A549 (cell line): ENCODE measurements at regions not wholly inside any gene's neighbourhood (a gene's known extent, or its start where the extent isn't known, plus 50 kb on each side); places are given as distances from the start of the nearest gene placed in this dataset.

Experiments used
- CEBPB ChIP-seq, 2 experiments: fragments of >200 bp in 1 of 2; sonication (Bioruptor Twin) in 1 of 2; formaldehyde crosslinking in 1 of 2; IDR thresholded peaks; 2 replicates each; pipeline ENCODE4 v1.6.1; 2012 to 2016
- CTCF ChIP-seq: fragments of >200 bp; sonication (Bioruptor Twin); formaldehyde crosslinking; IDR thresholded peaks from 3 replicates; pipeline ENCODE4 v1.5.1; 2016
- EHMT2 ChIP-seq: fragments of 200-600 bp; sonication (generic); IDR thresholded peaks from 2 replicates; pipeline ENCODE4 v1.6.1; 2016; ENCODE audit warnings: antibody characterized with exemption, low read depth, mild to moderate bottlenecking, moderate library complexity
- ESRRA ChIP-seq: fragments of 150-350 bp; IDR thresholded peaks from 2 replicates; pipeline ENCODE4 v1.6.1; 2014; ENCODE audit warnings: mild to moderate bottlenecking, low read length, borderline replicate concordance
- HOXA7 ChIP-seq: fragments of 250-450 bp; sonication (Bioruptor Pico); IDR thresholded peaks from 2 replicates; pipeline ENCODE4 v1.5.0; 2020; ENCODE audit warnings: mild to moderate bottlenecking, moderate library complexity
- KDM1A ChIP-seq: fragments of 200-600 bp; sonication (generic); IDR thresholded peaks from 2 replicates; pipeline ENCODE4 v1.6.1; 2016; ENCODE audit warnings: low read depth, mild to moderate bottlenecking
- MAX ChIP-seq: IDR thresholded peaks from 2 replicates; pipeline ENCODE4 v1.6.1; 2012
- NFE2L2 ChIP-seq: fragments of 150-350 bp; conservative IDR thresholded peaks from 2 replicates; pipeline ENCODE4 v1.6.1; 2014; ENCODE audit warnings: low read length
- POLR2A ChIP-seq: IDR thresholded peaks from 2 replicates; pipeline ENCODE4 v1.6.1; 2012; ENCODE audit warnings: mild to moderate bottlenecking, low read length
- RNF2 ChIP-seq: fragments of 200-600 bp; sonication (generic); IDR thresholded peaks from 2 replicates; pipeline ENCODE4 v1.6.1; 2016; ENCODE audit warnings: low read depth, mild to moderate bottlenecking, antibody characterized with exemption, moderate library complexity, borderline replicate concordance
- TF ChIP-seq, protein P1 (sequence below): fragments of 200-600 bp; sonication (generic); IDR thresholded peaks from 2 replicates; pipeline ENCODE4 v1.6.1; 2016; ENCODE audit warnings: antibody characterized with exemption, mild to moderate bottlenecking, moderate library complexity
- TF ChIP-seq, protein P2 (sequence below): IDR thresholded peaks from 2 replicates; pipeline ENCODE4 v1.6.1; 2012

DNA sequence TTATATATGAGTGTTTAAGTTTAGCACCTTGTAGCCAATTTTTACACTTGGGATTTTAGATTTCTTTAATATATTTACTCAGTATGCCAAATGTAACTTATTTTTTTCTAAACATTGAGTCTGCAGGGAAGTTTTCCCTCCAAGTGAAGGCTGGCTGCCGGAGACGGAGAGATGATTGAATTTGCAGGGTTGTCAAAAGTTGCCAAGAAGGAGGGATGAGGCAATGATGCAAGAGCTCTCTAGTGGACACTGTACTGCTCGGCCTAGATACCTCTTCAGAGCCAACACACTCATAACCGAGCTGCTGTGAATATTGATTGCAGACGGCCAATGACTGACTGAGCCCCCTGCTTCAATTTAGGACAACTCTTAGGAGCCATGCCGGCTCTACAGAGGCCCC is 318.6 kb upstream of the CASK start:
- TF ChIP-seq CTCF = no peak
- TF ChIP-seq, protein P1, sequence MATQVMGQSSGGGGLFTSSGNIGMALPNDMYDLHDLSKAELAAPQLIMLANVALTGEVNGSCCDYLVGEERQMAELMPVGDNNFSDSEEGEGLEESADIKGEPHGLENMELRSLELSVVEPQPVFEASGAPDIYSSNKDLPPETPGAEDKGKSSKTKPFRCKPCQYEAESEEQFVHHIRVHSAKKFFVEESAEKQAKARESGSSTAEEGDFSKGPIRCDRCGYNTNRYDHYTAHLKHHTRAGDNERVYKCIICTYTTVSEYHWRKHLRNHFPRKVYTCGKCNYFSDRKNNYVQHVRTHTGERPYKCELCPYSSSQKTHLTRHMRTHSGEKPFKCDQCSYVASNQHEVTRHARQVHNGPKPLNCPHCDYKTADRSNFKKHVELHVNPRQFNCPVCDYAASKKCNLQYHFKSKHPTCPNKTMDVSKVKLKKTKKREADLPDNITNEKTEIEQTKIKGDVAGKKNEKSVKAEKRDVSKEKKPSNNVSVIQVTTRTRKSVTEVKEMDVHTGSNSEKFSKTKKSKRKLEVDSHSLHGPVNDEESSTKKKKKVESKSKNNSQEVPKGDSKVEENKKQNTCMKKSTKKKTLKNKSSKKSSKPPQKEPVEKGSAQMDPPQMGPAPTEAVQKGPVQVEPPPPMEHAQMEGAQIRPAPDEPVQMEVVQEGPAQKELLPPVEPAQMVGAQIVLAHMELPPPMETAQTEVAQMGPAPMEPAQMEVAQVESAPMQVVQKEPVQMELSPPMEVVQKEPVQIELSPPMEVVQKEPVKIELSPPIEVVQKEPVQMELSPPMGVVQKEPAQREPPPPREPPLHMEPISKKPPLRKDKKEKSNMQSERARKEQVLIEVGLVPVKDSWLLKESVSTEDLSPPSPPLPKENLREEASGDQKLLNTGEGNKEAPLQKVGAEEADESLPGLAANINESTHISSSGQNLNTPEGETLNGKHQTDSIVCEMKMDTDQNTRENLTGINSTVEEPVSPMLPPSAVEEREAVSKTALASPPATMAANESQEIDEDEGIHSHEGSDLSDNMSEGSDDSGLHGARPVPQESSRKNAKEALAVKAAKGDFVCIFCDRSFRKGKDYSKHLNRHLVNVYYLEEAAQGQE = no peak
- TF ChIP-seq EHMT2 = no peak
- TF ChIP-seq RNF2 = no peak
- no peak for TF ChIP-seq NFE2L2
- no peak for TF ChIP-seq POLR2A
- TF ChIP-seq CEBPB (IDR thresholded peaks at IDR 0.05) = no peak
- TF ChIP-seq, protein P2, sequence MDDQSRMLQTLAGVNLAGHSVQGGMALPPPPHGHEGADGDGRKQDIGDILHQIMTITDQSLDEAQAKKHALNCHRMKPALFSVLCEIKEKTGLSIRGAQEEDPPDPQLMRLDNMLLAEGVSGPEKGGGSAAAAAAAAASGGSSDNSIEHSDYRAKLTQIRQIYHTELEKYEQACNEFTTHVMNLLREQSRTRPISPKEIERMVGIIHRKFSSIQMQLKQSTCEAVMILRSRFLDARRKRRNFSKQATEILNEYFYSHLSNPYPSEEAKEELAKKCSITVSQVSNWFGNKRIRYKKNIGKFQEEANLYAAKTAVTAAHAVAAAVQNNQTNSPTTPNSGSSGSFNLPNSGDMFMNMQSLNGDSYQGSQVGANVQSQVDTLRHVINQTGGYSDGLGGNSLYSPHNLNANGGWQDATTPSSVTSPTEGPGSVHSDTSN = no peak
- no peak for TF ChIP-seq HOXA7 (CRISPR knock-in tag)
- no peak for TF ChIP-seq ESRRA
- TF ChIP-seq KDM1A = no peak
- no peak for TF ChIP-seq MAX
